ENCODE measurements at regions not wholly inside any gene's neighbourhood (a gene's known extent, or its start where the extent isn't known, plus 50 kb on each side); places are given as distances from the start of the nearest gene placed in this dataset.

DNA sequence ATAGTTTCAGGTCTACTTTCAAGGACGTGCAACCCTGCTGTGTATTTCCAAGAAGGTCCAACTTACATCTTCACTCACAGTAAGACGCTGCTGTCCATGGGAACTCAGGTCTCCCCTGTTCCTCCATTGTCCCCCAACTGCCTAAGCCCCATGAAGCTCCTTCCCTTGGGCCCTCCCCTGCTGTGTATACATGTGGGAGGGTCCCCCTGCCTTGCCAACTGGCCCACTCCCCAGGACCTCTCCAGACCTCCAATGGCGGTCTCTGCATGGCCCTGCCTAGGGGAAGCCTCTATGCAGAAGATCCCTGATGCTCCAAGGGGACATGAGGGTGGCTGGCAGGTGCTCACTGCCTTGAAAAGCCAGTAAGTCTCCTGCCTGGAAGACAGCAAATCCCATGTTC lies 186.7 kb upstream of the CST7 start:
- H3K4me1 Mint-ChIP-seq, result peaks cover 26% of the 10 kb centered on the region
- ATAC-seq (ENCODE audit: low read depth) (no peak), DNase-seq (no peak)
- ChIA-PET CTCF (no interaction called here), POLR2A (no interaction called here)
- TF ChIP-seq, protein P1, sequence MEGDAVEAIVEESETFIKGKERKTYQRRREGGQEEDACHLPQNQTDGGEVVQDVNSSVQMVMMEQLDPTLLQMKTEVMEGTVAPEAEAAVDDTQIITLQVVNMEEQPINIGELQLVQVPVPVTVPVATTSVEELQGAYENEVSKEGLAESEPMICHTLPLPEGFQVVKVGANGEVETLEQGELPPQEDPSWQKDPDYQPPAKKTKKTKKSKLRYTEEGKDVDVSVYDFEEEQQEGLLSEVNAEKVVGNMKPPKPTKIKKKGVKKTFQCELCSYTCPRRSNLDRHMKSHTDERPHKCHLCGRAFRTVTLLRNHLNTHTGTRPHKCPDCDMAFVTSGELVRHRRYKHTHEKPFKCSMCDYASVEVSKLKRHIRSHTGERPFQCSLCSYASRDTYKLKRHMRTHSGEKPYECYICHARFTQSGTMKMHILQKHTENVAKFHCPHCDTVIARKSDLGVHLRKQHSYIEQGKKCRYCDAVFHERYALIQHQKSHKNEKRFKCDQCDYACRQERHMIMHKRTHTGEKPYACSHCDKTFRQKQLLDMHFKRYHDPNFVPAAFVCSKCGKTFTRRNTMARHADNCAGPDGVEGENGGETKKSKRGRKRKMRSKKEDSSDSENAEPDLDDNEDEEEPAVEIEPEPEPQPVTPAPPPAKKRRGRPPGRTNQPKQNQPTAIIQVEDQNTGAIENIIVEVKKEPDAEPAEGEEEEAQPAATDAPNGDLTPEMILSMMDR (IDR thresholded peaks at IDR 0.05), result no peak
- intact Hi-C loops (cut with micrococcal nuclease), result no loop called here
- no peak overlapping the region for H3K4me3 Mint-ChIP-seq
- no peaks in the 10 kb centered on the region for H3K36me3 Mint-ChIP-seq (ENCODE audit: low read depth)
- H3K27ac Mint-ChIP-seq, result no peak overlapping the region
- H3K27me3 Mint-ChIP-seq, result peaks cover 4% of the 10 kb centered on the region
- peaks cover 5% of the 10 kb centered on the region for H3K9me3 Mint-ChIP-seq

GRCh38 chr20:24762791-24763350 lies 186.2 kb upstream of the CST7 start:
- ChIA-PET CTCF (no interaction called here), POLR2A (no interaction called here)
- intact Hi-C loops (cut with micrococcal nuclease), result no loop called here
- ATAC-seq (ENCODE audit: low read depth) (no peak), DNase-seq (no peak)
- no peak overlapping the region for H3K27ac Mint-ChIP-seq
- H3K4me3 Mint-ChIP-seq, result no peak overlapping the region
- peaks cover 5% of the 10 kb centered on the region for H3K9me3 Mint-ChIP-seq
- TF ChIP-seq, protein P1 (IDR thresholded peaks at IDR 0.05), result no peak
- peaks cover 4% of the 10 kb centered on the region for H3K27me3 Mint-ChIP-seq
- peaks cover 26% of the 10 kb centered on the region for H3K4me1 Mint-ChIP-seq
- H3K36me3 Mint-ChIP-seq (ENCODE audit: low read depth), result no peaks in the 10 kb centered on the region

- ChIA-PET POLR2A (no interaction called here), CTCF (no interaction called here)
- TF ChIP-seq, protein P1 (IDR thresholded peaks at IDR 0.05), result no peak
- ATAC-seq (ENCODE audit: low read depth) (no peak), DNase-seq (no peak)
- Mint-ChIP-seq H3K36me3 (ENCODE audit: low read depth) (no peaks in the 10 kb centered on the region), H3K4me3 (no peak overlapping the region), H3K4me1 (peaks cover 26% of the 10 kb centered on the region), H3K9me3 (peaks cover 5% of the 10 kb centered on the region), H3K27me3 (peaks cover 4% of the 10 kb centered on the region), H3K27ac (no peak overlapping the region)
- intact Hi-C loops (cut with micrococcal nuclease), result no loop called here
These were observed 185.6 kb upstream of the CST7 start for GRCh38 chr20:24763386-24764026.

GRCh38 chr20:24764027-24764793 lies 184.9 kb upstream of the CST7 start:
- DNase-seq, result no peak
- intact Hi-C loops (cut with micrococcal nuclease), result no loop called here

More at GRCh38 chr20:24764027-24764793, 184.9 kb upstream of the CST7 start:
- Mint-ChIP-seq H3K27me3 (peaks cover 4% of the 10 kb centered on the region), H3K4me3 (no peak overlapping the region), H3K4me1 (peaks cover 26% of the 10 kb centered on the region), H3K9me3 (peaks cover 5% of the 10 kb centered on the region), H3K27ac (no peak overlapping the region), H3K36me3 (ENCODE audit: low read depth) (no peaks in the 10 kb centered on the region)
- ATAC-seq (ENCODE audit: low read depth), result no peak
- CTCF ChIA-PET, result no interaction called here
- TF ChIP-seq, protein P1 (IDR thresholded peaks at IDR 0.05), result no peak
- POLR2A ChIA-PET, result interaction anchor here (0.5 kb wide), 1 partner anchor 453 kb away, joined by 21 read pairs; no protein-coding TSS in a partner anchor
